BJ (cell line): ENCODE measurements at regions not wholly inside any gene's neighbourhood (a gene's known extent, or its start where the extent isn't known, plus 50 kb on each side); places are given as distances from the start of the nearest gene placed in this dataset.

Source experiments
- CTCF ChIA-PET: fragments of 350-600 bp; formaldehyde crosslinking; extraction: SDS; loops from one replicate; lab custom pipeline; 2021; ENCODE audit warnings: antibody characterized with exemption, inconsistent platforms; lab: Yijun Ruan, JAX
- POLR2A ChIA-PET: fragments of 300-600 bp; sonication (Branson Sonifier 250); formaldehyde crosslinking; extraction: SDS; loops from one replicate; lab custom pipeline; 2021; ENCODE audit warnings: antibody characterized with exemption; lab: Charles Lee
- DNase-seq: peaks from one replicate; pipeline ENCODE4 v3.0.0-alpha.2; 2011; ENCODE audit warnings: low read depth
- H3K27me3 ChIP-seq: 2 replicates; pipeline ENCODE4 v1.6.0; 2011; ENCODE audit warnings: low read length; ENCODE audit not compliant: control insufficient read depth, insufficient read depth
- H3K36me3 ChIP-seq: 2 replicates; pipeline ENCODE4 v1.5.1; 2011; ENCODE audit warnings: low read length; ENCODE audit not compliant: control insufficient read depth, insufficient read depth
- H3K4me3 ChIP-seq: 2 replicates; pipeline ENCODE4 v1.5.1; 2011; ENCODE audit warnings: low read depth, mild to moderate bottlenecking, control low read depth, low read length
- CTCF ChIP-seq: IDR thresholded peaks from 2 replicates; pipeline ENCODE4 v1.5.1; 2011; ENCODE audit warnings: low read depth, mild to moderate bottlenecking, control low read depth, inconsistent platforms, low read length, moderate library complexity; ENCODE audit not compliant: insufficient read depth

DNA sequence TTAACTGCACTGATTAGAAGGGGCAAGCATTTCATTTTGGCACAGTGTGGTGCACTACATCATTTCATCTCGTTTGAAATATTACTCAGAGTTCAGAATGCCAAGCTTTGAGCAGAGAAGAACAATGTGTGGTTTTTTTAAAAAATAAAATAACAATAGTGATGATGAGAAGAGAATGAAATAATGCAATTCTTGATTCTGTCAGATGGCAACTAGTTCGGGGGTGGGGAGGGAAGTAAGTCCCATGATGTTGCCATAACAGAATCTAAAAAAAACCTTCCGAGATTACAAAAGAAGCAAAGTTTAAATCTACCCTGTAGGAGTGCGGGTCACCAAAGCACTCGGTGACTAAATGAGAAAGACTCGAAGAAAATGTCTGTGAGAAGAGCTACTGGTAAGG is 490.4 kb downstream of the NR4A2 start:
- POLR2A ChIA-PET: no interaction called here
- CTCF ChIA-PET: no interaction called here
- Histone ChIP-seq H3K27me3 (no peaks in the 10 kb centered on the region), H3K4me3 (no peak overlapping the region), H3K36me3 (no peaks in the 10 kb centered on the region)
- no peak for DNase-seq
- no peak for TF ChIP-seq CTCF

DNA sequence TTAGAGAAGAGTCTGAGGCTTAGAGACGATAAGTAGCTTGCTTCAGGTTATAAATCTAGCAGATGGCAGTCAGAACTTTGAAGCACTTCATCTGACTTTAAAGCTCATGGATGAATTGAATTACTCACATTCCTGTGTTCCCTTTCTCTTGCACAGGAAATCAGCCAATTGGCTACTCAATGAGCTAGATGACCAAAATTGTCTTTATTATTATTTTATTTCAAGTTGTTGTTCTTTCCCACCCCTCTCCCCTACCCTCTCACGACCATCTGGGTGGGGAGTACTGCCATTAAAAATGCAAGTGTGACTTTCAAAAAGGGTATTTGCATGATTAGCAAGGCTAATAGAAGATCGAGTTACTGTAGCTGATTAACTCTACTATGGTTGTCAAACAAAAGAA is 491.1 kb downstream of the NR4A2 start:
- Histone ChIP-seq H3K27me3 (no peaks in the 10 kb centered on the region), H3K4me3 (no peak overlapping the region), H3K36me3 (no peaks in the 10 kb centered on the region)
- POLR2A ChIA-PET: no interaction called here
- CTCF ChIA-PET: no interaction called here
- DNase-seq: no peak
- TF ChIP-seq CTCF: no peak

DNA sequence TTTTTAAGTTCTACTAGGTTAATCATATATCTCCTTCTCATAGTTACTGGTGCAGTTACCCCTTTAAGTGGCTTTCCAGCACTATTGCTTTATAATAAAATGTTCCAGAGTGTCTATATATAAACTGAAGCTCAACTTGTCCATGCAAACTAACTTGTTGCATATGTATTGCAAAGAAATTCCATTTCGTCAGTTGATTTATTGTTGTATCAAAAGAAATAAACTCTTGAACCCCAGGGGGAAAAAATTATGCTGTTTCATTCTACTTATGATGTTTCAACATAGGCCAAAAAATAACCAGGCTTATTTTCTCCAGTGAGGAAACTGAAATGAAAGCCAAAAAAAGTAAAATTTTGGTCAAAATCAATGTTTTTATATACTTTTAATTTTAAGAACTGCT is 491.9 kb downstream of the NR4A2 start:
- H3K36me3 ChIP-seq: no peaks in the 10 kb centered on the region
- no peak for DNase-seq
- ChIA-PET CTCF (no interaction called here), POLR2A (no interaction called here)
- no peak for TF ChIP-seq CTCF
- H3K27me3 ChIP-seq: no peaks in the 10 kb centered on the region
- H3K4me3 ChIP-seq: no peak overlapping the region

- ChIA-PET CTCF (no interaction called here), POLR2A (no interaction called here)
- H3K4me3 ChIP-seq: no peak overlapping the region
- no peaks in the 10 kb centered on the region for H3K27me3 ChIP-seq
- H3K36me3 ChIP-seq: no peaks in the 10 kb centered on the region
- DNase-seq: no peak
- no peak for TF ChIP-seq CTCF
These were observed 492.5 kb downstream of the NR4A2 start for GRCh38 chr2:155839991-155840390.

GRCh38 chr2:155839436-155839835 is 493.1 kb downstream of the NR4A2 start:
- POLR2A ChIA-PET: no interaction called here
- TF ChIP-seq CTCF: no peak
- CTCF ChIA-PET: no interaction called here
- Histone ChIP-seq H3K36me3 (no peaks in the 10 kb centered on the region), H3K27me3 (no peaks in the 10 kb centered on the region), H3K4me3 (no peak overlapping the region)
- no peak for DNase-seq
